Endothelial cell of umbilical vein (primary cell): ENCODE measurements at regions not wholly inside any gene's neighbourhood (a gene's known extent, or its start where the extent isn't known, plus 50 kb on each side); places are given as distances from the start of the nearest gene placed in this dataset.
"Not testable (repeated sequence)": the region's sequence is repeated elsewhere in the genome, so short reads cannot be mapped to it uniquely, and the experiment has no call there.

Source experiments
- BruUV-seq: library from RNA; stranded (reverse); fragments of 400-500 nt; replicated peaks from 2 replicates; lab custom pipeline; 2021; lab: Mats Ljungman, UMichigan
- CTCF ChIA-PET: fragments of 300-600, 350-600 bp; sonication (Branson Sonifier 250); formaldehyde crosslinking; loops from one replicate; lab custom pipeline; 2021; ENCODE audit warnings: antibody characterized with exemption, inconsistent platforms; lab: Charles Lee
- POLR2A ChIA-PET: fragments of 300-600, 350-600 bp; sonication (Branson Sonifier 250); formaldehyde crosslinking; loops from one replicate; lab custom pipeline; 2021; ENCODE audit warnings: antibody characterized with exemption, inconsistent platforms; lab: Charles Lee
- DNase-seq: peaks from one replicate; pipeline ENCODE4 v3.0.0-alpha.2; 2011; ENCODE audit warnings: low read depth, low spot score
- FAIRE-seq: peaks from 2 replicates; lab custom pipeline; 2011; peaks lifted over from hg19 to GRCh38; lab: Jason Lieb, UNC
- H2AFZ ChIP-seq: 2 replicates; pipeline ENCODE4 v1.6.0; 2012; ENCODE audit warnings: low read depth, low read length, control low read depth, inconsistent platforms
- H3K27ac ChIP-seq: 2 replicates; pipeline ENCODE4 v1.5.1; 2011; ENCODE audit warnings: low read depth, mild to moderate bottlenecking, control low read depth, low read length, moderate library complexity; ENCODE audit not compliant: insufficient read depth
- H3K27me3 ChIP-seq, 2 experiments: 2 replicates each; pipeline versions ENCODE4 v1.6.0 to v1.6.1; 2011; ENCODE audit warnings: low read length in 2 of 2, mixed read lengths in 1 of 2; ENCODE audit not compliant: control insufficient read depth in 2 of 2, insufficient read depth in 2 of 2
- H3K36me3 ChIP-seq, 2 experiments: 2 replicates in 1 of 2; 3 replicates in 1 of 2; pipeline ENCODE4 v1.5.1; 2011; ENCODE audit warnings: low read length in 2 of 2, mild to moderate bottlenecking in 1 of 2, moderate library complexity in 1 of 2; ENCODE audit not compliant: control insufficient read depth in 2 of 2, insufficient read depth in 2 of 2; ENCODE audit errors: extremely low read depth in 1 of 2
- H3K4me1 ChIP-seq: 3 replicates; pipeline ENCODE4 v1.5.1; 2011; ENCODE audit warnings: mild to moderate bottlenecking, low read length; ENCODE audit not compliant: control insufficient read depth, insufficient read depth; ENCODE audit errors: extremely low read depth
- H3K4me2 ChIP-seq: 2 replicates; pipeline ENCODE4 v1.6.1; 2011; ENCODE audit warnings: low read length, control low read depth, mixed read lengths; ENCODE audit not compliant: insufficient read depth
- H3K4me3 ChIP-seq, 3 experiments: fragments of 200-600 bp in 1 of 3; sonication (generic), shearing (Covaris generic) in 1 of 3; replicated peaks in 1 of 3; 2 replicates each; pipeline ENCODE4 v1.5.1; 2011 to 2016; ENCODE audit warnings: control low read depth in 3 of 3, low read length in 3 of 3, mild to moderate bottlenecking in 2 of 3, inconsistent platforms in 1 of 3, low read depth in 1 of 3, moderate library complexity in 1 of 3; ENCODE audit not compliant: insufficient read depth in 1 of 3
- H3K79me2 ChIP-seq: 2 replicates; pipeline ENCODE4 v1.6.0; 2012; ENCODE audit warnings: low read length, inconsistent platforms; ENCODE audit not compliant: control insufficient read depth, insufficient read depth
- H3K9ac ChIP-seq: replicated peaks from 2 replicates; pipeline ENCODE3; 2011; ENCODE audit warnings: low read length, control low read depth; ENCODE audit not compliant: insufficient read depth; ENCODE audit errors: extremely low read depth
- H3K9me1 ChIP-seq: replicated peaks from 3 replicates; pipeline ENCODE4 v1.6.0; 2011; ENCODE audit warnings: mild to moderate bottlenecking, low read length; ENCODE audit not compliant: control insufficient read depth, insufficient read depth; ENCODE audit errors: extremely low read depth
- H3K9me3 ChIP-seq: replicated peaks from 2 replicates; pipeline ENCODE4 v1.5.1; 2012; ENCODE audit warnings: low read length, inconsistent platforms; ENCODE audit not compliant: control insufficient read depth, insufficient read depth
- H4K20me1 ChIP-seq: replicated peaks from 2 replicates; pipeline ENCODE3; 2011; ENCODE audit warnings: mild to moderate bottlenecking, low read length; ENCODE audit not compliant: control insufficient read depth, insufficient read depth; ENCODE audit errors: extremely low read depth
- CTCF ChIP-seq, 2 donors: IDR thresholded peaks; 1 replicate in 1 of 2; 2 replicates in 1 of 2; pipeline ENCODE4 v1.5.1; 2011; ENCODE audit warnings: low read length in 2 of 2, mild to moderate bottlenecking in 2 of 2, moderate library complexity in 2 of 2, control low read depth in 1 of 2, inconsistent platforms in 1 of 2, low read depth in 1 of 2; ENCODE audit not compliant: insufficient read depth in 1 of 2; ENCODE audit errors: extremely low read depth in 1 of 2
- EZH2 ChIP-seq: IDR thresholded peaks from 2 replicates; pipeline ENCODE4 v1.6.1; 2012; ENCODE audit warnings: borderline replicate concordance, low read depth, mild to moderate bottlenecking, moderate library complexity, low read length, inconsistent platforms; ENCODE audit not compliant: severe bottlenecking
- GATA2 ChIP-seq: IDR thresholded peaks from 2 replicates; pipeline ENCODE4 v1.7.0; 2011; ENCODE audit warnings: low read depth, mild to moderate bottlenecking, moderate library complexity, mixed read lengths, low read length; ENCODE audit not compliant: insufficient read length, insufficient read depth
- MAX ChIP-seq: IDR thresholded peaks from 2 replicates; pipeline ENCODE4 v1.6.1; 2011; ENCODE audit not compliant: insufficient read depth, insufficient read length
- POLR2AphosphoS5 ChIP-seq: IDR thresholded peaks from 2 replicates; pipeline ENCODE4 v1.6.1; 2012; ENCODE audit warnings: low read depth, mild to moderate bottlenecking, control low read depth, low read length, moderate library complexity; ENCODE audit not compliant: insufficient read depth
- dilution Hi-C: fragments of 300-500 bp; cut with MboI; formaldehyde crosslinking; loops from one replicate; pipeline ENCODE4 v1.15.0; 2019; ENCODE audit warnings: low sequenced_read_pairs; ENCODE audit not compliant: extremely low pct_ligation_motif_present
- intact Hi-C: fragments of 100-400 bp; cut with micrococcal nuclease; formaldehyde crosslinking; loops from one replicate; pipeline ENCODE4 v1.10.0; 2022

GRCh38 chr22:18731075-18731666, 119.5 kb upstream of the RIMBP3 start:
- ChIA-PET CTCF (no interaction called here), POLR2A (no interaction called here)
- no peak overlapping the region for H3K4me2 ChIP-seq
- no peaks in the 10 kb centered on the region for H3K9me1 ChIP-seq
- dilution Hi-C loops (no loop called here), intact Hi-C loops (no loop called here)
- H2AFZ ChIP-seq = no peak overlapping the region
- no peak overlapping the region for H3K27ac ChIP-seq
- H3K4me3 ChIP-seq = no peak overlapping the region
- FAIRE-seq (no peak), DNase-seq (no peak)
- H3K4me1 ChIP-seq = no peaks in the 10 kb centered on the region
- no peaks in the 10 kb centered on the region for H3K9me3 ChIP-seq
- H3K27me3 ChIP-seq = no peaks in the 10 kb centered on the region
- H3K79me2 ChIP-seq = no peaks in the 10 kb centered on the region
- BruUV-seq = no TSS peak
- no peak for TF ChIP-seq EZH2
- no peak for TF ChIP-seq GATA2
- TF ChIP-seq MAX = no peak
- TF ChIP-seq CTCF (IDR thresholded peaks at IDR 0.05; ENCODE audit: extremely low read depth in 1 of 2, insufficient read depth in 1 of 2, low read depth in 1 of 2, low read length in 2 of 2) = no peak
- TF ChIP-seq POLR2AphosphoS5 = no peak
- H3K9ac ChIP-seq = no peak overlapping the region
- no peaks in the 10 kb centered on the region for H4K20me1 ChIP-seq
- no peaks in the 10 kb centered on the region for H3K36me3 ChIP-seq

- intact Hi-C loops, H3K27me3 ChIP-seq, CTCF ChIA-PET, H2AFZ ChIP-seq, H3K9me3 ChIP-seq, H3K4me2 ChIP-seq, H3K9ac ChIP-seq, POLR2A ChIA-PET, BruUV-seq, H3K79me2 ChIP-seq, H3K9me1 ChIP-seq, H3K36me3 ChIP-seq, H4K20me1 ChIP-seq, H3K4me3 ChIP-seq, H3K27ac ChIP-seq, dilution Hi-C loops, H3K4me1 ChIP-seq: not testable (repeated sequence)
- peak; percentile 97 for FAIRE-seq
- peak; percentile 90 for DNase-seq
Observed at GRCh38 chr22:18730410-18730809, 118.7 kb upstream of the RIMBP3 start.
